ENCODE measurements at regions not wholly inside any gene's neighbourhood (a gene's known extent, or its start where the extent isn't known, plus 50 kb on each side); places are given as distances from the start of the nearest gene placed in this dataset.

DNA sequence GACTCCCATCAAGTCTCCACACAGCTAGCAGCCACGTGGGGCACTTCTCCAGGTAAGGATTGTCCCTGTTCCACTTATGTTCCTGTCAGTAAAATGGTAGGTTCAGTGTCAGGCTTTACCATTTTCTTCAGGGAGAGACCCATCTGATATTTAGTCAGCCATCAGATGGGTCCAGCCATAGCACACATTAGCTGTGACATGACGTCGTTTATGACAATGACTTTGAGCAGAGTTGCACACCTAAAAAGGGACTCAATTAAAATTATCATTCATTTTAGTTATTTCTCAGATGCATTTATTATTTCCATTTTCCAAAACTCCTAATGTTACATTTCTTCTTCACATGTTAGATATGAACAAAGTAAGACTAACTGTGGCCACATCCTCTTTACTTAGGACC lies 68.2 kb upstream of the SNRPN start:
- H3K9me2 ChIP-seq (replicated peaks; ENCODE audit: insufficient read depth) = no peaks in the 10 kb centered on the region
- no peaks in the 10 kb centered on the region for H3K9me3 ChIP-seq (ENCODE audit: low read depth)
- H4K20me1 ChIP-seq (ENCODE audit: insufficient read depth, poor library complexity, severe bottlenecking) = no peaks in the 10 kb centered on the region
- H3K27ac ChIP-seq = no peak overlapping the region
- no peak overlapping the region for H3K4me2 ChIP-seq
- H3K4me3 ChIP-seq = no peak overlapping the region
- no peaks in the 10 kb centered on the region for H3K27me3 ChIP-seq
- H3K79me2 ChIP-seq = no peaks in the 10 kb centered on the region
- TF ChIP-seq, protein P1, sequence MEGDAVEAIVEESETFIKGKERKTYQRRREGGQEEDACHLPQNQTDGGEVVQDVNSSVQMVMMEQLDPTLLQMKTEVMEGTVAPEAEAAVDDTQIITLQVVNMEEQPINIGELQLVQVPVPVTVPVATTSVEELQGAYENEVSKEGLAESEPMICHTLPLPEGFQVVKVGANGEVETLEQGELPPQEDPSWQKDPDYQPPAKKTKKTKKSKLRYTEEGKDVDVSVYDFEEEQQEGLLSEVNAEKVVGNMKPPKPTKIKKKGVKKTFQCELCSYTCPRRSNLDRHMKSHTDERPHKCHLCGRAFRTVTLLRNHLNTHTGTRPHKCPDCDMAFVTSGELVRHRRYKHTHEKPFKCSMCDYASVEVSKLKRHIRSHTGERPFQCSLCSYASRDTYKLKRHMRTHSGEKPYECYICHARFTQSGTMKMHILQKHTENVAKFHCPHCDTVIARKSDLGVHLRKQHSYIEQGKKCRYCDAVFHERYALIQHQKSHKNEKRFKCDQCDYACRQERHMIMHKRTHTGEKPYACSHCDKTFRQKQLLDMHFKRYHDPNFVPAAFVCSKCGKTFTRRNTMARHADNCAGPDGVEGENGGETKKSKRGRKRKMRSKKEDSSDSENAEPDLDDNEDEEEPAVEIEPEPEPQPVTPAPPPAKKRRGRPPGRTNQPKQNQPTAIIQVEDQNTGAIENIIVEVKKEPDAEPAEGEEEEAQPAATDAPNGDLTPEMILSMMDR (IDR thresholded peaks at IDR 0.05; ENCODE audit: poor library complexity) = no peak
- no peak for TF ChIP-seq EZH2 (IDR thresholded peaks at IDR 0.05; ENCODE audit: borderline replicate concordance)
- no peak for TF ChIP-seq EZH2phosphoT487 (IDR thresholded peaks at IDR 0.05; ENCODE audit: low read depth, severe bottlenecking, unreplicated experiment)
- WGBS (ENCODE audit: low lambda C conversion rate, missing lambda C conversion rate) = 67% methylated on average over 3 of the region's 3 CpGs
- no peak overlapping the region for H2AFZ ChIP-seq
- H3K36me3 ChIP-seq (replicated peaks; ENCODE audit: insufficient read depth, low read depth) = no peaks in the 10 kb centered on the region
- DNase-seq (ENCODE audit: low spot score) = no peak
- no peaks in the 10 kb centered on the region for H3K4me1 ChIP-seq (ENCODE audit: insufficient read depth)

DNA sequence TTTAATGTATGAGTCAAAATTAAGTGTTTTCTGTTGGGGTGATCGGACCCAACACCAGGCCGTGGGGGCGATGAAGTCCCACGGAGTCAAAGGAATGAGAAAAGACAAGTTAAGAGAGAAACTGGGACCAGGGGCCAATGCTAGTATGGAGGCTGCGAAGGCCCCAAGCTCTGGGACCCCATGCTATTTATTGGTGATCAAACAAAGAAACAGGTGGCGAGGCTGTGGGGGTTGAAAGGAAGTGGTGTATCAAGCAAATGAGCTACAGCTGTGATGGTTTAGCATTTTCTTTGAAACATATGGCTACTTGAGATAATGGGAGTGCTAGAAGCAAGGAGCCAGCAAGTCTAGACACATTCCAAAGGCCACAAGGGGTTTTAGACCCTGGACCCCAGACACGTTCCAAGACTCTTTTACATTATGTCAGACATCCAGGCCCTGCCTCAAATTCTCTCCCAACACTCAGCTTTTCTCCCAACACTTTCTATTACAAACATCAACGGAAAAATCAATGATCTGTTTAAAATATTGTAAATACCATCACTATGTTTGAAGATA lies 56.0 kb upstream of the SNRPN start:
- no peak overlapping the region for H3K4me2 ChIP-seq
- no peaks in the 10 kb centered on the region for H3K79me2 ChIP-seq
- H3K4me3 ChIP-seq = no peak overlapping the region
- no peaks in the 10 kb centered on the region for H3K9me3 ChIP-seq (ENCODE audit: low read depth)
- no peaks in the 10 kb centered on the region for H3K4me1 ChIP-seq (ENCODE audit: insufficient read depth)
- WGBS (ENCODE audit: low lambda C conversion rate, missing lambda C conversion rate) = 51% methylated on average over 8 of the region's 8 CpGs
- no peak overlapping the region for H2AFZ ChIP-seq
- no peak for TF ChIP-seq EZH2phosphoT487 (IDR thresholded peaks at IDR 0.05; ENCODE audit: low read depth, severe bottlenecking, unreplicated experiment)
- TF ChIP-seq, protein P1 (IDR thresholded peaks at IDR 0.05; ENCODE audit: poor library complexity) = no peak
- no peak for TF ChIP-seq EZH2 (IDR thresholded peaks at IDR 0.05; ENCODE audit: borderline replicate concordance)
- DNase-seq (ENCODE audit: low spot score) = no peak
- no peaks in the 10 kb centered on the region for H4K20me1 ChIP-seq (ENCODE audit: insufficient read depth, poor library complexity, severe bottlenecking)
- H3K9me2 ChIP-seq (replicated peaks; ENCODE audit: insufficient read depth) = no peaks in the 10 kb centered on the region
- no peaks in the 10 kb centered on the region for H3K27me3 ChIP-seq
- no peak overlapping the region for H3K27ac ChIP-seq
- H3K36me3 ChIP-seq (replicated peaks; ENCODE audit: insufficient read depth, low read depth) = no peaks in the 10 kb centered on the region

DNA sequence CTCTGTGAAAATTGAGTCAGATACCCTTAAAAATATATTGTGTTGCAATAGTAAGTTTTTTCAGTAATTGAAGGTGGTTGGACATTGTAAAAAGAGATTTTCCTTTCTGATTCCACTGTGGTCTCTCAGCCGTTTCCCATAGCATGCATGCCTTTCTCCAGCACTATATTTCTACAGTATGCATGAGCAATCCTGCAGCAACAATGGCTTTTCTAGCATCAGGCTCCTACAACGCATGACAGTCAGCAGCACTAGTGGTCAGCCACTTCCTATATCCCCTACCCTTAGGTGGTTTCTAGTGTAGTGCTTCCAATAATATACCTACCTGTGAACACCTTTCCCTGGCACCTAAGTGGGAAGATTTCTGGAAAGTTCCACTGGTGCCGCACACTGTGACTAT lies 55.4 kb upstream of the SNRPN start:
- no peak for TF ChIP-seq EZH2 (IDR thresholded peaks at IDR 0.05; ENCODE audit: borderline replicate concordance)
- TF ChIP-seq EZH2phosphoT487 (IDR thresholded peaks at IDR 0.05; ENCODE audit: low read depth, severe bottlenecking, unreplicated experiment) = no peak
- TF ChIP-seq, protein P1 (IDR thresholded peaks at IDR 0.05; ENCODE audit: poor library complexity) = no peak
- H3K27ac ChIP-seq = no peak overlapping the region
- WGBS (ENCODE audit: low lambda C conversion rate, missing lambda C conversion rate) = 84% methylated on average over 3 of the region's 3 CpGs

More for the DNA sequence above, 55.4 kb upstream of the SNRPN start:
- no peaks in the 10 kb centered on the region for H3K79me2 ChIP-seq
- no peak overlapping the region for H3K4me3 ChIP-seq
- no peaks in the 10 kb centered on the region for H3K27me3 ChIP-seq
- H3K4me1 ChIP-seq (ENCODE audit: insufficient read depth) = no peaks in the 10 kb centered on the region
- no peaks in the 10 kb centered on the region for H3K9me2 ChIP-seq (replicated peaks; ENCODE audit: insufficient read depth)
- H3K9me3 ChIP-seq (ENCODE audit: low read depth) = no peaks in the 10 kb centered on the region
- no peaks in the 10 kb centered on the region for H4K20me1 ChIP-seq (ENCODE audit: insufficient read depth, poor library complexity, severe bottlenecking)
- no peak for DNase-seq (ENCODE audit: low spot score)
- H3K36me3 ChIP-seq (replicated peaks; ENCODE audit: insufficient read depth, low read depth) = no peaks in the 10 kb centered on the region
- no peak overlapping the region for H3K4me2 ChIP-seq
- H2AFZ ChIP-seq = no peak overlapping the region
